Upper lobe of right lung (tissue), 1 donor: ENCODE measurements at regions not wholly inside any gene's neighbourhood (a gene's known extent, or its start where the extent isn't known, plus 50 kb on each side); places are given as distances from the start of the nearest gene placed in this dataset.

ENCODE experiments used
- ATAC-seq: fragments of 200-7000 bp; cut with Tn5 transposase; one replicate; pipeline ENCODE4 v1.9.1; 2020; ENCODE audit warnings: mild to moderate bottlenecking, moderate library complexity
- DNase-seq: peaks from one replicate; pipeline ENCODE4 v3.0.0-alpha.2; 2020
- H3K27ac ChIP-seq: fragments of 200-600 bp; one replicate; pipeline ENCODE4 v1.8.0; 2022
- H3K27me3 ChIP-seq: fragments of 200-600 bp; one replicate; pipeline ENCODE4 v1.8.0; 2022; ENCODE audit warnings: mild to moderate bottlenecking
- H3K36me3 ChIP-seq: fragments of 200-600 bp; one replicate; pipeline ENCODE4 v1.8.0; 2022
- H3K4me1 ChIP-seq: fragments of 200-600 bp; one replicate; pipeline ENCODE4 v1.8.0; 2022
- H3K4me3 ChIP-seq: fragments of 200-600 bp; one replicate; pipeline ENCODE4 v1.8.0; 2022; ENCODE audit warnings: mild to moderate bottlenecking
- H3K9me3 ChIP-seq: fragments of 200-600 bp; one replicate; pipeline ENCODE4 v1.8.0; 2022
- intact Hi-C: fragments of 100-400 bp; cut with DNase I; formaldehyde crosslinking; loops from one replicate; pipeline ENCODE4 v1.11.0; 2022
- TF ChIP-seq, protein P1 (sequence below): fragments of 200-600 bp; IDR thresholded peaks from one replicate; pipeline ENCODE4 v1.8.0; 2022; ENCODE audit warnings: antibody characterized with exemption
- donor health status: DM: no; HTN: yes; CAD: no; lungs with severe emphysema.

GRCh38 chr20:37598100-37598543, 70.4 kb upstream of the BLCAP start:
- no peak overlapping the region for H3K4me3 ChIP-seq
- no peak overlapping the region for H3K27ac ChIP-seq
- no peaks in the 10 kb centered on the region for H3K9me3 ChIP-seq
- H3K27me3 ChIP-seq: peaks cover 13% of the 10 kb centered on the region
- no peaks in the 10 kb centered on the region for H3K36me3 ChIP-seq
- intact Hi-C loops: no loop called here
- TF ChIP-seq, protein P1, sequence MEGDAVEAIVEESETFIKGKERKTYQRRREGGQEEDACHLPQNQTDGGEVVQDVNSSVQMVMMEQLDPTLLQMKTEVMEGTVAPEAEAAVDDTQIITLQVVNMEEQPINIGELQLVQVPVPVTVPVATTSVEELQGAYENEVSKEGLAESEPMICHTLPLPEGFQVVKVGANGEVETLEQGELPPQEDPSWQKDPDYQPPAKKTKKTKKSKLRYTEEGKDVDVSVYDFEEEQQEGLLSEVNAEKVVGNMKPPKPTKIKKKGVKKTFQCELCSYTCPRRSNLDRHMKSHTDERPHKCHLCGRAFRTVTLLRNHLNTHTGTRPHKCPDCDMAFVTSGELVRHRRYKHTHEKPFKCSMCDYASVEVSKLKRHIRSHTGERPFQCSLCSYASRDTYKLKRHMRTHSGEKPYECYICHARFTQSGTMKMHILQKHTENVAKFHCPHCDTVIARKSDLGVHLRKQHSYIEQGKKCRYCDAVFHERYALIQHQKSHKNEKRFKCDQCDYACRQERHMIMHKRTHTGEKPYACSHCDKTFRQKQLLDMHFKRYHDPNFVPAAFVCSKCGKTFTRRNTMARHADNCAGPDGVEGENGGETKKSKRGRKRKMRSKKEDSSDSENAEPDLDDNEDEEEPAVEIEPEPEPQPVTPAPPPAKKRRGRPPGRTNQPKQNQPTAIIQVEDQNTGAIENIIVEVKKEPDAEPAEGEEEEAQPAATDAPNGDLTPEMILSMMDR: no peak
- DNase-seq (no peak), ATAC-seq (no peak)
- H3K4me1 ChIP-seq: no peaks in the 10 kb centered on the region

- ATAC-seq (no peak), DNase-seq (no peak)
- Histone ChIP-seq H3K4me3 (no peak overlapping the region), H3K36me3 (no peaks in the 10 kb centered on the region), H3K4me1 (no peaks in the 10 kb centered on the region), H3K27ac (no peak overlapping the region), H3K9me3 (no peaks in the 10 kb centered on the region), H3K27me3 (peaks cover 20% of the 10 kb centered on the region)
- TF ChIP-seq, protein P1: no peak
- intact Hi-C loops: no loop called here
These were observed 69.3 kb upstream of the BLCAP start for GRCh38 chr20:37596890-37597536.

- DNase-seq (no peak), ATAC-seq (no peak)
- intact Hi-C loops: no loop called here
- Histone ChIP-seq H3K4me3 (no peak overlapping the region), H3K36me3 (no peaks in the 10 kb centered on the region), H3K4me1 (no peaks in the 10 kb centered on the region), H3K27ac (no peak overlapping the region), H3K27me3 (peaks cover 27% of the 10 kb centered on the region), H3K9me3 (no peaks in the 10 kb centered on the region)
- TF ChIP-seq, protein P1: no peak
These were observed 68.5 kb upstream of the BLCAP start for GRCh38 chr20:37596168-37596567.

- Histone ChIP-seq H3K27me3 (peaks cover 27% of the 10 kb centered on the region), H3K36me3 (no peaks in the 10 kb centered on the region), H3K9me3 (no peaks in the 10 kb centered on the region), H3K4me1 (no peaks in the 10 kb centered on the region), H3K4me3 (no peak overlapping the region), H3K27ac (no peak overlapping the region)
- ATAC-seq (no peak), DNase-seq (no peak)
- intact Hi-C loops: no loop called here
- TF ChIP-seq, protein P1: no peak
These were observed 66.0 kb upstream of the BLCAP start for GRCh38 chr20:37593710-37594109.

GRCh38 chr20:37590938-37591490, 63.3 kb upstream of the BLCAP start:
- Histone ChIP-seq H3K36me3 (no peaks in the 10 kb centered on the region), H3K4me1 (no peaks in the 10 kb centered on the region), H3K9me3 (no peaks in the 10 kb centered on the region), H3K27ac (no peak overlapping the region), H3K27me3 (peaks cover 14% of the 10 kb centered on the region), H3K4me3 (no peak overlapping the region)
- TF ChIP-seq, protein P1: no peak
- DNase-seq (no peak), ATAC-seq (no peak)
- intact Hi-C loops: no loop called here
